HG03066 (cell line): ENCODE measurements at regions not wholly inside any gene's neighbourhood (a gene's known extent, or its start where the extent isn't known, plus 50 kb on each side); places are given as distances from the start of the nearest gene placed in this dataset.

Experiments used
- ATAC-seq: cut with Tn5 transposase; IDR thresholded peaks from one replicate; pipeline ENCODE4 v1.9.1; 2021; ENCODE audit warnings: low read depth; ENCODE audit not compliant: unreplicated experiment

DNA sequence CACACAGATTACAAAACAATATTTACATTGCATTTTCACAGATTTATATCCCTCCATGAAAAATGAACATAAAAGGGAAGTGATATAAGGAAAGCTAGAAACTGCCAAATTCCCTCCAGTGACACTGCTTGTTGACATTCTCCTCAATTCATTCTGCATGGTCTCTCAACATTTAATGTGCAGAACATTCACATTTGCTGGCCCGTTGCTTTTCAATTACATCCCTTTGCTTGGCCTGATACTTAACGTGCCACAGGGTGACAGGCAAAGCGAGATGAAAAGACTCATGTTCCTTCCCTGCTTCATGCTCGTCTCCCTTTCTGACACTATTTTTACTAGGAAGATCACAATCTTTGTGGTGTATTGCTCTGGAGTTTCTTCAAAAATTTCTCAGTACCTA, 1019.7 kb upstream of the LRRN3 start:
- no peak for ATAC-seq

DNA sequence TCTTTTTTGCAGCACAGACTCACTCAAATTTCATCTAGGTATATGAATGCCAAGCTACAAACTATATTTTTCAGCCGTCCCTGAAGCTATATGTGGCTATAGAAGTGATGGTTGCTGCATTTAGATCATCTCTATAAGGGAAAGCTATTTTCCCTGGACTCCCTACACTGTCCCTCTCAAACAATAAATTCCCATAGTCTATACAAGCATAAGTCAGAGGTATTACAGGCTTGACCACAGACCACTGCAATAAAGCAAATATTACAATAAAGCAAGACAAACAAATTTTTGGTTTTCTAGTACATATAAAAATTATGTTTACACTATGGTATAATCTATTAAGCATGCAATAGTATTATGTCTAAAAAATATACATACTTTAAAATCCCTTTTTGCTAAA, 1015.5 kb upstream of the LRRN3 start:
- no peak for ATAC-seq

DNA sequence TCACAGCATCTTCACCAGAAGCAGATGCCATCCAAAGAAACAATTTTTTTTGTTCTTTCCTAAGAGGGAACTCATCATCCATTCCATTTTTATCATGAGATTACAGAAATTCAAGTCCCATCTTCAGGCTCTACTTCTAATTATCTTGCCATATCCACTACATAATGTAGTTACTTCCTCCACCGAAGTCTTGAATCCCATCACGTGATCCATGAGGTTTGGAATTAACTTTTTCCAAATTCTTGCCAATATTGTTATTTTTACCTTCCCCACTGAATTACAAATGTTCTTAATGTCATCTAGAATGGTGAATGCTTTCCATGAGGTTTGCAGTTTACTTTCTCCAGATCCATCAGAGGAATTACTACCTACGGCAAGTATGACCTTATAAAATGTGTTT, 1014.7 kb upstream of the LRRN3 start:
- ATAC-seq = no peak

DNA sequence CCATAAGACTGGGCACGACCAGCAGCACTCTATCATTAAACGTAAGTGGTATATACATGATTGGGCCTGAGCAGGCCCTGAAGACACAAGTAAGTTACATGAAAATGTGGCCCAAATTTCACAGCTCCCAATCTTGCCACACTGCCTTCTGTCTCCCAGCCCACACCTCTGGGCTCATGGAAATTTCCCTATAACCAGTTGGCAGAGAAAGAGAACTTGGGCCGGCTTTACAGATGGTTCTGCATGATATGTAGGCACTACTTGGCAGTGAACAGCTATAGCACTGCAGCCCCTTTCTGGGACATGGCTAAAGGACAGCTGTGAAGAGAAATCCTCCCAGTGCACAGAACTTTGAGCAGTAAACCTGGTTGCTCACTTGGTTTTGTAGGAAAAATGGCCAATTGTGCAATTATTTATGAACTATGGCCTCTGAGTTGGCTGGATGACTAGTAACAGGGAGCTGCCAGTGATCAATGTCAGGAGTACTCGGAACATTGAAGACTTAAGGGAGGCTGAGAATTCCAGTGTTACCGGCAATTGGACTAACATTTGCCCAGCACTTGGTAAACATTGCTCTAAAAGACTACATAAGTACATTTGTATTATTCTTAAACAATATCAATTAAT, 1006.6 kb upstream of the LRRN3 start:
- no peak for ATAC-seq

DNA sequence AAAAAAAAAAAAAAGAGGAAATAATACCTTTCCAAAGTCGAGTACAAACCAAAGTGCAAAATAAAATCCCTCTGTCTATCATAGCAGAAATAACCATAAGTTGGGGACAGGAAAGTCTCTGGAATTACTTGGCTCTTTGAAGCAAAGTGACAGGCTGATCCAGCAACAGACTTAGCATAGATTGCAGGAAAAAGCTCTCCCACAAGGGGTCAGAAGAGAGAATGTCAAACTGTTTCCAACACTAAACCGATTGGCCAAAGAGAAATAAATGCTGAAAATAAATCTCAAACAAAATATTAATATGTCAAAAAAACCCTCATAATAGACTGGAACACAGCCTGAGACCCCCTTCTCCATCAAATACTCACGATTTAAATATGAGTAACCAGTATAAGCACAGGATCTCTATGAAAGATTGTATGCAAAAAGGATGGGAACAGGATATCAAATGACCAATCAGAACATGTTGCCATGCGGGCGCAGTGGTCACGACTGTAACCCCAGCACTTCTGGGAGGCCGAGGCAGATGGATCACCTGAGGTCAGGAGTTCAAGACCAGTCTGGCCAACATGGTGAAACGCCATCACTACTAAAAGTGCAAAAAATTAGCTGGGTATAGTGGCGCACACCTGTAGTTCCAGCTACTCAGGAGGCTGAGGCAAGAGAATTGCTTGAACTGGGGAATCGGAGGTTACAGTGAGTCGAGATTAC, 1000.7 kb upstream of the LRRN3 start:
- ATAC-seq = no peak

DNA sequence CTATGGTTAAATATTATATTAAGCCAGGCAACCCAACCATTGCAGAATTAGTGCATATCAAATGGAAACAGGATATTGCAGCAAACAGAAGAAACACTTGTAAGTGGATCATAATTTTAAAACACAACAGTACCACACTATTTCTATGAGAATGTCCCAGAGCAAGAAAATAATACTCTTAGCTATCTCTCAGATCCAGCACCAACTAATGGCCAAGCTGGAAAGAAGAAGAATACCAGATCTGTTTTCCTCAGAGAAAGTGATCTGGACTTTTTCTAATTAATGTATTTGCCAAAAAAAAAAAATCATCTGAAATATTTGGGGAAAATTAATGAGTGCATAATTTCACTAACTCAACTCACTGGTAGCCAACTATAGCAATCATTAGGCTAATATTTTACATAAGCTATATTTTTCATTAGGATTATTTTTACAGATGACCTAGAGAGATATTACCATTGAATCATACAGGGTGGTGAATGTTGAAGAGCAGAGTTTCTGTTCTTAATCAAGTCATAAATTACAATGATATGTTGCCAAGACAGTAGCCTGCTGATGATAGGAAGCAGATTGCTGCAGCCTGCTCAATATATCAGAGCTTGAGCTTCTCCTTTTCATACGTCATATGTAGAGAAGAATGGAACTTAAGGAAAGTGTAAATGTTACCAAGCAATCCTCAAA, 995.4 kb upstream of the LRRN3 start:
- ATAC-seq = no peak

DNA sequence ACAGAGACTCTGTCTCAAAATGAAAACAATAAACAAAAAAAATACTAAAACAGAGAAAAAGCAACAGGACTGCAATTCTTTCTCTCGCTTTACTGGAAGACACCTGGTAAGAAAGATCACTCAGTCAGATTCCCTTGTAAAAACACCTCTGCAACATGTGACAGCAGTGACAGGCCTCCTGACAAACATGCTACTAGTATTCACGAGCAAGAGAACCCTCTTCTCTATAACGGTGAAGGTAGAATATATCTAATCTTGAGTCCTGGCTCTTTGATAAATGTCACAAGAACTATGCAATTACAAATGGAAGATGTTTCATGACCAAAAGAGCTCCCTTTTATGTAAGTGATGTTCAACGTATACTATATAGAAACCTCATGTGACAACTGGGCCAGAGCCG, 986.7 kb upstream of the LRRN3 start:
- no peak for ATAC-seq

DNA sequence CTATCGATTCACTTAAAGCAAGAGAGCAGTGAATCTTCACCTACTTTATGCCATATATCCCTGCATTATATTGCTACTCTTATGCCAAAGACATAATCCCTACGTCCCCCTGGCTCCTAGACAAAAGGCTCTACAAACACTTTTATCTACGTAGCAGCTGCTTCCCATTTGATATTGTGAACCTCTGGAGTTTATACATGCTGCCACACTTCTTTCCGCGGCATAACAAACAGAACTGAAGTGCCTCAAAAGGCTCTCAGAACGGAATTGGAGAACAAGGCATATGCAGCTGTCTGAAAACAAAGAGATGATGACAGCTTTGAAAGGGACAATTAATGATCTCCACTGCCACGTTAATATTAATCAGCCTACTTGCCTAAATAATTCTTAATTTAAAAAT, 985.6 kb upstream of the LRRN3 start:
- ATAC-seq = no peak

DNA sequence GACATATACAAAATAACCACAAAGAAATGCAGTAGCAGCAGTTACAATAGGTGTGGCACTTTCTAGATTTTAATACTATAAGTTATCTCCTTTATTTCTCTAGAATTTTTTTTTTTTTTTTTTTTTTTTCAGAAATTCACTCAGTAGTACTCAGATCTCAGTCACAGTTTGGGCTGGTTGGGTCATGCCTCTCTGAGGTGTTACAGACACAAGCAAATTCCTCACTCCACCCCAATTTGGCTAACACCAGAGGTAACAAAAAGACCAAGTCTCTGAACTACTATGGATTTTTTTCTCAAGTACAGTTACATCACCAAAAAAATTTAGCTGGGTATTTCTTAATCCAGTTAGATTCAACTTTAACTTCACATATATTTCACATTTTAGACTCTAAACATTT, 985.1 kb upstream of the LRRN3 start:
- no peak for ATAC-seq

DNA sequence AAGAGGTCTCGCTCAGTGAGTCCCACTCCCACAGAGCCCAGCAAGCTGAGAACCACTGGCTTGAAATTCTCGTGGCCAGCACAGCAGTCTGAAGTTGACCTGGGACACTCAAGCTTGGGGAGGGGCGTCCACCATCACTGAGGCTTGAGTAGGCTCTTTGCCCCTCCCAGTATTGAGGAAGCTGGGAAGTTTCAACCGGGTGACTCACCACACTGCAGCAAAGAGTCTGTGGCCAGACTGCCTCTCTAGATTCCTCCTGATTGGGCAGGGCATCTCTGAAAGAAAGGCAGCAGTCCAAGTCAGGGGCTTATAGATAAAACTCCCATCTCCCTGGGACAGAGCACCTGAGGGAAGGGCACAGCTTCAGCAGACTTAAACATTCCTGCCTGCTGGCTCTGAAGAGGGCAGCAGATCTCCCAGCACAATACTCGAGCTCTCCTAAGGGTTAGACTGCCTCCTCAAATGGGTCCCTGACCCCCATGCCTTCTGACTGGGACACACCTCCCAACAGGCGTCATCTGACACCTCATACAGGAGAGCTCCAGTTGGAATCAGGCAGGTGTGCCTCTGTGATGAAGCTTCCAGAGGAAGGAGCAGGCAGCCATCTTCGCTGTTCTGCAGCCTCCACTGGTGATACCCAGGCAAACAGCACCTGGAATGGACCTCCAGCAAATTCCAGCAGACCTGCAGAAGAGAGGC, 970.9 kb upstream of the LRRN3 start:
- no peak for ATAC-seq

DNA sequence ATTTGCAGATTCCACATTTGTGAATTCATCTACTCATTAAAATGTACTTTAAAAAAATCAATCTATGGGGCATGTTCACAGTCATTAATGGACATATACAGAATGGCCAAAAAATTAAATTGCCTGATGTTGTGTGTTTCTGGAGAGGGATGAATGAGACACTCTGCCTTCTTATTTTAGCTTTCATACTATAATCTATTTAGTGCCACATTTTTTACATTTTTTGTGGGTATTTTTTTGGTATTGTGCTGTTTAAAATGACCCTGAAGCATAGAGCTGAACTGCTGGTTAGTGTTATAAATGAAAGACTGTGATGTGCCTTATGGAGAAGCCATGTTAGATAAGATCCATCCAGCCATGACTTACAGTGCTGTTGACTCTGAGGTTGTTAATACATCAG, 961.8 kb upstream of the LRRN3 start:
- no peak for ATAC-seq

DNA sequence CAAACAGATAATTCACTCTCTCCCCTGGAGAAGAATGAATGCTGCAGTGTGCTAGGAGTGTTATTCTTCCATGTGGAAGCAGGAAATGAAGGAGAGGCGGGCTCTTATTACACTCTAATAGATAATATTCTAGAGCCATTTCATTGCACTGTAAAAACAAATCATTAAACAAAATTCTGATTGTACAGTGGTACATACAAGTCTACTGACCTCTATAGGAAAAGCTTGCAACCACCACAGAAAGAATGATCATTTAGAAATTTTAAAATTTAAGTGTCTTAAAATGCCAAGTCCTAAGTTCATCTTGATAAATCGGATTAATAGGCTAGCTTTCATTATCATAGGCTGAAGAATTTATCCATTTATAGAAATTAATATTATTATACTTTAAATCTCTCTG, 960.3 kb upstream of the LRRN3 start:
- ATAC-seq = no peak

DNA sequence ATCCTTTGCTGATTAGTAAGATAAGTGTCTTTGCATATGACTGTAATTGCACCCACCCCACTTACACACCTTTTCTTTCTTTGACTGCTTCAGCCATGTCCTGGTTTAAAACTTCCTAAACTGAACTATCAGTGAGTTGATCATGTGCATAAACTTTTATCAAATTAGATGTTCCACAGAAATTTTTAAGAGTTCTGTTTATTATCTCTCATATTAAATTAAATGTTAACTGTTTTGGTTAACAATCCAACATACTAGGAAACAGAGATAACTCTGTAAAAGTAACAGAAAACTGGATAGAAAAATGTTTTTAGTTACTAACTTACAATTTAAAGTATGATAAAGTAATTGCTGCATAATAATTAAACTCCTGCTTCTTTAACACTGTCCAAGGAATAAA, 959.6 kb upstream of the LRRN3 start:
- no peak for ATAC-seq

DNA sequence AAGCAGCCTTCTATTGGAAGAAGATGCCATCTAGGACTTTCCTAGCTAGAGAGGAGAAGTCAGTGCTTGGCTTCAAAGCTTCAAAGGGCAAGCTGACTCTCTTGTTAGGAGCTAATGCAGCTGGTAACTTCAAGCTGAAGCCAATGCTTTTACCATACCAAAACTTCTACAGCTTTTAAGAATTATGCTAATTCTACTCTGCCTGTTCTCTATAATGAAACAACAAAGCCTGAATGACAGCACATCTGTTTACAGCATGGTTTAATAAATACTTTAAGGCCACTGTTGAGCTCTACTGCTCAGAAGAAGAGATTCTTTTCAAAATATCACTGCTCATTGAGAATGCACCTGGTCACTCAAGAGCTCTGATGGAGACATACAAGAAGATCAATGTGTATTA, 951.9 kb upstream of the LRRN3 start:
- no peak for ATAC-seq

DNA sequence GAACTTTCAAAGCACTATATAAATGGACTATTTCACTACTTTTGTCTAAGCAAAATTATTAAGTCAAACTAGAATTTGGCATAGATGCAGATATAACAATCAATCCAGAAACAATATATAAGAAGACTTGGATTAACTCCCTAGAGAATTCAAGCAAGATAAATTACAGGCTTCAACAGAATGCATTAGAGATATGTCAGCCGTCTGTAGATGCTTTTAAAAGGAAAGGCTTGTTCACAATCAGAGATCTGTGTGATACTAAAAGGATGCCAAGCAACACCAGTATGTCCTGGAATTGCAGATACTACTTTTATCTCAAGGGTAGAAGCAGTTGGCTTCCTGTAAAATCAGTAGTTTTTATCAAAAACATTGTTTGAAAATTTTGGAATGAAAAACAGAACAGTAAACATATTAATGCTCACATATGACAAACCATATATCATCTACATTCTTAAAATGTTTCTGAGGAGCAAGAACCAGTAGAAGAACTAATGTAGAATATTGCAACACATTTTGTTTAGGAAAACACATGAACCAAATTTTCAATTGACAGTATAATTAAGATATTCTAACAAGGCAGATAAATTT, 947.9 kb upstream of the LRRN3 start:
- ATAC-seq = no peak

DNA sequence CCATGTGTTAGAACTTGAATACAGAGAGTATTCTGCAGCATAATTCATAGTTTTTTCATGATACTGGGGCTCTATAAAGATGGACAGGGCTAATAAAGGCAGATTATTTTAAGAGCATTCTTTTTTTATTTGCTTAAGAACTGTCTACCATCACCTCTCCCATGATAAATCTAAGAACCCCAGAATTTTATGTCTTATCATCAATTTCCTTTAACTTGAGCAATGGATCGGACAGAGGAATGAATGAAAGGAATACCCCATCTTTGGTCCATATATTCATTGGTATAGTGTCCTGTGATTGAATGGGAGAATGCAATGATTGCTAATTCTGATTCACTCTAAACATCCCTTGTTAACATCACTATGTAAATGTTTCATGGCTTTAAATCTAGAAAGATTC, 946.3 kb upstream of the LRRN3 start:
- ATAC-seq = no peak

DNA sequence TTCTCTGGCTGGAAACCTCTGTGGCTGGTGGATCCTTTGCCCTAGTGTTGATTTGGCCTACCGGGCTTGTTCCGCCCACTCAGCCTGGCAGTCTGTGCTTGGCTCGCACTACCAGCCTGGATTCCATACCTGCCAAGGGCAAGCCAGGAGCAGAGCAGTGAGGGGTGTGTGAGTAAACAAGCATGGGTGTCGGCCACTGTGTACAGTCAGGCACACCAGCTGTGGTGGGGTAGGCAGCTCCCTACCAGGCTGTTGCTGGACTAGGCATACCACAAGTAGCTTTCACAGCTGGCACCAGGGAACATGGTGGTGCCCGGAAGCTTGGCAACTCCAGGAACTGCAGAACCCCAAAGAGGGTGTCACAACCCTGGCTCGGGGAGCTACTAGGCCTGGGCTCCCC, 942.9 kb upstream of the LRRN3 start:
- ATAC-seq = no peak

DNA sequence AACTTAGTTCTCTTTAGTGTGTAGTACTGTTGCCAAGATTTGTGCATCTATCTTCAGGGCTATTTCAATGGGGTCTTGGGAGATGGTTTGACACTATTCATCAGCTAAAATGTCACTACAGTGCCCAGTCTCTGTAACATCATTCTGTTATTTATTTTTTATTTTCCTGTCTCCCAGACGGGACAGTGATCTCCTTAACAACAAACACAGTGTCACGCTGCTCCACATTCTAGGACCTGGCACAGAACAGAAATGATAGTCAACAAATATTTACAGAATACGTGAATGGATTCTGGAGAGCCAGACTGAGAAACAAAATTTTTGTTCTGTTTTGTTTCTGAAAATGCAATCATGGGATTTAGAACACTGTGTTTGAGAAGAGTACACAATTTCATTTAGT, 937.7 kb upstream of the LRRN3 start:
- ATAC-seq = no peak

DNA sequence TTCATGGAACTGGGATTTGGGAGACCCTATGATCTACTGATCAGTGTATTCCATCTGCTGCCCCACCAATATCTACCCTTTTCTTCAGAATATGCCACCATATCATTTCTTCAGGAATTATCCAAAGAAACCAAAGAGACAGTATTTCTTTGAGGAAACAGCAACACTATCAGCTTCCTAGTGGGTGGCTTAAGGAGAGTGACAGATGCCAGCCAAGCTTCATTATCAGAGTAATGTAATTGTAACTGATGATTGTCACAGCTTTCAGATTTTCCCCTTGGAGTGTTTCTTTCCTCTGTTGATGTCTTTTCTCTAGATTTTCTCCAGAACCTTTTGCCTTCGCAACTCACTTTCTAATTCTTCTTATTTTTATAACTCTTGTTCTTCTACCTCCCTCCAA, 934.4 kb upstream of the LRRN3 start:
- ATAC-seq = no peak

DNA sequence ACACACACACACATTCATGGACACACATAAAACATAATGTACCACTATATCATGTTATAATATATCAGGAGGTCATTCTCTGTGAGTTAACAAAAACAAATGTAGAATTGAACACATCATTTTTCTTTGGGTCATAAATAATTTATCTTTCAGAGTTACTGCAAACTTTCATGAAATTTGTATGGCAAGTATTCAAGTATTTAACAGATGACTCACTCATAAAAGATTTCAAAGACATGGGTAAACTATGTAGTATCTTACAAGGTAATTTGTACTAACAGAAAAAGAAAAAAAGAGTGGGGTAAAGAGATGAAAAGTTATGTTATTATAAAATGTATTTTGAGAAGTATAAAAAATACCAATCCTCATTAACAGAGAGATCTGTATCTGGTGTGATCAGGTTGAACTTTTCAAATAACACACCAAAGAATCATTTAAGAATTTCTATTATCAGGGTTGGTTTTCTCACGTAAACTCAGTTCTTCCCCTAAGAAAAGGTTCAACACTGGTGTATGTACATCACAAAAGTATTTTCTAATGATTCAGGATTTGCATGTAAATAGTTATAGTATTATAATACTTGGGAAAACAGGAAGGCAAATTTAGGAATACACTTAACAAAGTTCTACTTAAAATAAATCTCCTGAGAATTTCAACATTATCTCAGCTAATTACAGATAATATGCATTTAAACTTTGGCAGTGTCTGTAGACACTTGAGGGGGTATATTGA, 933.1 kb upstream of the LRRN3 start:
- no peak for ATAC-seq

DNA sequence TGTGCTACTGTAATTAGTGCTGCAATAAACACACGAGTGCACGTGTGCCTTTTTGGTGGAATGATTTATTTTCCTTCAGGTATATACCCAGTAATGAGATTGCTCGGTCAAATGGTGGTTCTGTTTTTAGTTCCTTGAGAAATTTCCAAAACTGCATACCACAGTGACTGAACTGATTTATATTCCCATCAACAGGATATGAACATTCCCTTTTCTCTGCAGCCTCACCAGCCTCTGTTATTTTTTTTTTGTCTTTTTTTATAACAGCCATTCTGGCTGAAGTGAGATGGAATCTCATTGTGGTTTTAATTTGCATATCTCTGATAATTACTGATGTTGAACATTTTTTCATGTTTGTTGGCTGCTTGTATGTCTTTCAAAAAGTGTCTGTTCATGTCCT, 922.9 kb upstream of the LRRN3 start:
- ATAC-seq = no peak
